ENCODE measurements at regions not wholly inside any gene's neighbourhood (a gene's known extent, or its start where the extent isn't known, plus 50 kb on each side); places are given as distances from the start of the nearest gene placed in this dataset.

DNA sequence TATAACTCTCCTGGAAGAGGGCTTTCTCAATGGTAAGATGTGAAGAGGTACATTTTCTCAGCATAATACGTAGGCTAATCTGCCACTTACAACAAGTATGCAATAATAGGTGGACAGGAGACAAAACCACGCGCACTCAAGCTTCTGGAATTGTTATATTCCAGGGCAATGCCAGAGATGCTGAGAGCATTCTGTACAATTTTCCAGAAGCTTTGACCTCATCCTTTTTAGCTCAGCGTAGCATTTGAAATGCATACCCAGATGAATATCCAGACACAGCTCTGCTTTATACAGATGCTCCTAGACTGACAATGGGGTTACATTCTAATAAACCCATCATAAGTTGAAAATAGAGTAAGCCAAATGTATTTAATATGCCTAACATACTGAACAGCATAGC lies 1492.4 kb upstream of the FLRT2 start:
- Mint-ChIP-seq H3K27me3 (ENCODE audit: insufficient read depth, low read depth, poor library complexity) (no peaks in the 10 kb centered on the region), H3K27ac (no peak overlapping the region), H3K9me3 (no peaks in the 10 kb centered on the region), H3K4me1 (peaks cover 4% of the 10 kb centered on the region; the same call in 1 of the 3 replicates), H3K36me3 (ENCODE audit: low read depth) (no peaks in the 10 kb centered on the region), H3K4me3 (no peak overlapping the region)
- Histone ChIP-seq H3K27ac (ENCODE audit: low read depth) (no peak overlapping the region), H3K79me2 (replicated peaks; ENCODE audit: insufficient read depth) (no peaks in the 10 kb centered on the region), H4K20me1 (replicated peaks; ENCODE audit: insufficient read depth) (no peaks in the 10 kb centered on the region), H3K4me1 (ENCODE audit: insufficient read depth) (0 out of 2 replicates have a peak, but pooled peaks cover 3% of the 10 kb centered on the region), H3K9me2 (ENCODE audit: insufficient read depth) (no peaks in the 10 kb centered on the region), H2AFZ (no peak overlapping the region; the same call in 1 of the 2 replicates), H3K36me3 (ENCODE audit: insufficient read depth) (no peaks in the 10 kb centered on the region), H3K4me2 (no peak overlapping the region), H3K27me3 (ENCODE audit: insufficient read depth) (no peaks in the 10 kb centered on the region), H3K4me3 (no peak overlapping the region), H3F3A (replicated peaks; ENCODE audit: low read depth) (no peaks in the 10 kb centered on the region)
- no peak for ATAC-seq
- no peak for DNase-seq (ENCODE audit: low spot score)
- TF ChIP-seq CREB1 (CRISPR knock-in tag; IDR thresholded peaks at IDR 0.05; ENCODE audit: low read depth) (no peak), ZNF331 (CRISPR knock-in tag; IDR thresholded peaks at IDR 0.05; ENCODE audit: low read depth) (no peak), EZH2 (IDR thresholded peaks at IDR 0.05; ENCODE audit: low read depth, unreplicated experiment) (no peak)

- H3K27me3 Mint-ChIP-seq (ENCODE audit: insufficient read depth, low read depth, poor library complexity): no peaks in the 10 kb centered on the region
- Histone ChIP-seq H3K79me2 (replicated peaks; ENCODE audit: insufficient read depth) (no peaks in the 10 kb centered on the region), H3K9me2 (ENCODE audit: insufficient read depth) (no peaks in the 10 kb centered on the region), H4K20me1 (replicated peaks; ENCODE audit: insufficient read depth) (no peaks in the 10 kb centered on the region), H3K4me1 (ENCODE audit: insufficient read depth) (0 out of 2 replicates have a peak, but pooled peaks cover 3% of the 10 kb centered on the region), H3K27me3 (ENCODE audit: insufficient read depth) (no peaks in the 10 kb centered on the region), H3F3A (replicated peaks; ENCODE audit: low read depth) (no peaks in the 10 kb centered on the region), H3K36me3 (ENCODE audit: insufficient read depth) (no peaks in the 10 kb centered on the region), H3K4me2 (no peak overlapping the region), H3K27ac (ENCODE audit: low read depth) (no peak overlapping the region), H2AFZ (no peak overlapping the region; the same call in none of the 2 replicates), H3K4me3 (no peak overlapping the region)
- no peak for DNase-seq (ENCODE audit: low spot score)
- no peak for ATAC-seq
- no peaks in the 10 kb centered on the region for H3K36me3 Mint-ChIP-seq (ENCODE audit: low read depth)
- no peaks in the 10 kb centered on the region for H3K9me3 Mint-ChIP-seq
- peaks cover 4% of the 10 kb centered on the region; the same call in 2 of the 3 replicates for H3K4me1 Mint-ChIP-seq
- H3K4me3 Mint-ChIP-seq: no peak overlapping the region
- H3K27ac Mint-ChIP-seq: no peak overlapping the region
- TF ChIP-seq EZH2phosphoT487 (IDR thresholded peaks at IDR 0.05; ENCODE audit: unreplicated experiment): no peak
- no peak for TF ChIP-seq STAT1 (IDR thresholded peaks at IDR 0.05; ENCODE audit: unreplicated experiment)
- TF ChIP-seq NANOG (IDR thresholded peaks at IDR 0.05; ENCODE audit: borderline replicate concordance): no peak
- no peak for TF ChIP-seq JUNB (IDR thresholded peaks at IDR 0.05; ENCODE audit: unreplicated experiment)
- TF ChIP-seq CTCF (conservative IDR thresholded peaks at IDR 0.05; ENCODE audit: low read depth in 2 of 2): no peak
- no peak for TF ChIP-seq ZNF331 (CRISPR knock-in tag; IDR thresholded peaks at IDR 0.05; ENCODE audit: low read depth)
- TF ChIP-seq ZNF114 (CRISPR knock-in tag; IDR thresholded peaks at IDR 0.05): no peak
- no peak for TF ChIP-seq ZNF462 (CRISPR knock-in tag; IDR thresholded peaks at IDR 0.05)
- no peak for TF ChIP-seq CREB1 (CRISPR knock-in tag; IDR thresholded peaks at IDR 0.05; ENCODE audit: low read depth)
- TF ChIP-seq POLR2AphosphoS5 (IDR thresholded peaks at IDR 0.05; ENCODE audit: low read depth): no peak
- TF ChIP-seq EZH2 (IDR thresholded peaks at IDR 0.05; ENCODE audit: low read depth, unreplicated experiment): no peak
Measured at GRCh38 chr14:84040101-84040500, 1489.8 kb upstream of the FLRT2 start.

Measured in GM23338 (cell line).